HS-27A (cell line): ENCODE measurements at regions not wholly inside any gene's neighbourhood (a gene's known extent, or its start where the extent isn't known, plus 50 kb on each side); places are given as distances from the start of the nearest gene placed in this dataset.

Source experiments
- DNase-seq: peaks from one replicate; pipeline ENCODE4 v3.0.0-alpha.2; 2012; ENCODE audit warnings: low read depth, missing footprints

- no peak for DNase-seq
Observed at GRCh38 chr20:4600308-4601014, 85.8 kb upstream of the PRNP start.

GRCh38 chr20:4597215-4597614 lies 89.0 kb upstream of the PRNP start:
- DNase-seq, result no peak

- DNase-seq, result no peak
Observed at GRCh38 chr20:4593149-4593525, 93.1 kb upstream of the PRNP start.

- no peak for DNase-seq
Observed at GRCh38 chr20:4592316-4593148, 93.7 kb upstream of the PRNP start.

GRCh38 chr20:4591975-4592315 lies 94.3 kb upstream of the PRNP start:
- no peak for DNase-seq

GRCh38 chr20:4585758-4586157 lies 100.5 kb upstream of the PRNP start:
- no peak for DNase-seq

DNA sequence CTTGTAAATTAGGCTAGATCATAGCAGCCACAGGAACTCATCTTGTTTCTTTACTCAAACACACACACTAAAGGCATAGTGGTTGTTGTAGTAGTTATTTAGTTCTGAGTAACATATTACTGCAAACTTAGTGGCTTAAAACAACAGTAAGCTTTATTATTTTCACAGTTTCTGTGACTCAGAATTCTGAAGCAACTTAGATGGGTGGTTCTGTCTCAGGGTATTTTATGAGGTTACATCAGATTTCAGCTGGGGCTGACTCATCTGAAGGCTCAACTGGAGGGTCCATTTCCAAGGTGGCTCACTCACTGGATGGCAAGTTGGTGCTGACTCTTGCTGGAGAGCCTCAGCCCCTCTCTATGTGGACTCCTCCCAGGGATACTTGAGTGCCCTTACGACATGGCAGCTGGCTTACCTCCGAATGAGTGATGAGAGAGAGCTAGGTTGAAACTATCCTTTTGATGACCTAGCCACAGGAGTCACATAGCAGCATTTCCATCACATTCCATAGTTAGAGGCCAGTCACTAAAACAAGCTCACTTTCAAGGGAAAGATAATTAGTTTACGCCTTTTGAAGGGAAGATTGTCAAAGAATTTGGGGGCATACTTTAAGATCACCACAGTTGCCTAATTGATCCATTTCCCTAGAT lies 101.0 kb upstream of the PRNP start:
- DNase-seq, result no peak

DNA sequence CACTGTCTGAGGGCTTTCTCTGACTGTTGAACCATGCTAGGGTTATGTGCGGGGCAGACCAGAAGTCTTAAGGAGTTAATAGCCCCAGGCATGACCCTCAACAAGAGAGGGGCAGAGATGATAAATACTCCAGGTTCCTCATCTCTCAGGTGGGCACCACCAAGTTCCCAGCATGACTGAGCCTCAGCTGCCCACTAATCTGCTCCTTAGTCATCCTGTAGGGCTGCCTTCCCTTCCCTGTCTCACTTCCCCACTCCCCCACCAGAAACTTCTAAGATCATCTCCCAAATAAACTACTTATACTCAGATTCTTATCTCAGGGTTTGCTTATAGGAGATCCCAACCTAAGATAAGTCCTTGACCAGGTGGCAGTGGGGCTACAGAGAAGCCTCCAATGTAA lies 101.7 kb upstream of the PRNP start:
- DNase-seq, result no peak

DNA sequence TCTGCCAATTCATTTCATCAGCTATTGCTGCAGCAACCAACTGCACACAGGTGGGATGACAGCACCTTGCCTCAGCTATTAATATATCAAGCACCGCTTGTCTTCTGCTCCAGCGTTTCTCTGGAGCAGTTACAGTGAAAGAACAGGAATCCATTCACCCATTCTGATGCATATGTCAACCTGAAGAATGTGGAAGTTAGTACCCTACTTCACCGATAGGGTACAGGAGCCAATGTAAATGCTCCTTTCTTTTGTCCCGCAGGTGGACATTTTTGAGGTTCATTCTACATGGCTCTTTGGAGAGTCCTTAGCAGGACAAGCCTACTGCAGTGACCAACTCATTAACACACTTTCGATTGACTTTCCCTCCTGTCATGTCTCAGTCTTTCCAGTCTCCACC lies 104.4 kb upstream of the PRNP start:
- DNase-seq, result no peak

DNA sequence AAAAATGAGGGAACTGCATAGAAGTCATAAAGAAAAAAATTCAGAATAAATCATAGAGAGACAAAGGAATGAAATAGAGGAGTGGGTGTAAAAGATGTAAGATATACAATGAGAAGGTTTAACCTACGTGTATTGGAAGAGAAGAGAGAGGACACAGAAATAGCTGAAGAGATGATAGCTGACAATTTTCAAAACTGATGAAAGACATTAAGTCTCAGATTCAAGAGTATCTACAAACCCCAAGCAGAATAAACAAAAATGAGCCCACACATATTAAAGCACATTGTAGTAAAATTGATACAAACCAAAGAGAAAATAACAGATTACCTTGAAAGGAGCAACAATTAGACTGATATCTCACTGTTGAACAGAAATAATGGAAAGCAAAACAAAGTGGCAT lies 107.9 kb upstream of the PRNP start:
- no peak for DNase-seq

- DNase-seq, result no peak
Observed at GRCh38 chr20:4574356-4574690, 111.9 kb upstream of the PRNP start.

- no peak for DNase-seq
Observed at GRCh38 chr20:4573564-4574355, 112.5 kb upstream of the PRNP start.

GRCh38 chr20:4571759-4572531 lies 114.3 kb upstream of the PRNP start:
- no peak for DNase-seq

GRCh38 chr20:4569865-4570264 lies 116.4 kb upstream of the PRNP start:
- DNase-seq, result no peak

- no peak for DNase-seq
Observed at GRCh38 chr20:4569092-4569491, 117.2 kb upstream of the PRNP start.

DNA sequence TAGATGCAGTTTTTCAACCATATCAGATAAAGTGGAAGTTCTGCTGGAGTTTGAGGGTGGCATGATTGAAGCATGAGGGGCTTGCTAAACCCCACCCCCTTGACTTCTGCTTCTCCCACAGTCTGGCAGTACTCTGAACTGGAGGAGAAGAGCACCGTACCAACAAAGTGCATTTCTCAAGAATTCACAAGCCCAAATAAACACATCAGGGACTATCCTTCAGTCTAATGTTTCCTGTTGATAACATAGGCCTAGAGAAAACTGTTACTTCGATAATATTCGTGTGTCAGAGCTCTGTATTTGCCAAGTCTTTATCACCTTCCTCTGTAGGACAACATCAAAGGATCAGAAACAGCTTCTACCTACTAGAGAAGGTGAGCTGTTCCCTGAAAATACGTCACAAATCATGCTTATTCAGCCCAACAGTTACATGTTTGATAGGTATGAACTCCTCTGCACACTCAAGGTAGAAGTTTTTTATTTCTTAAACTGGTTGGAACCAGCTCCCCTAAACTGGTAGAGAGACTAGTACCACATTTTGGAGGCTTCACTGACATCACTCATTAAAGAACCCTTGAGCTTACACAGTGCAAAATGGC lies 117.8 kb upstream of the PRNP start:
- DNase-seq, result no peak

DNA sequence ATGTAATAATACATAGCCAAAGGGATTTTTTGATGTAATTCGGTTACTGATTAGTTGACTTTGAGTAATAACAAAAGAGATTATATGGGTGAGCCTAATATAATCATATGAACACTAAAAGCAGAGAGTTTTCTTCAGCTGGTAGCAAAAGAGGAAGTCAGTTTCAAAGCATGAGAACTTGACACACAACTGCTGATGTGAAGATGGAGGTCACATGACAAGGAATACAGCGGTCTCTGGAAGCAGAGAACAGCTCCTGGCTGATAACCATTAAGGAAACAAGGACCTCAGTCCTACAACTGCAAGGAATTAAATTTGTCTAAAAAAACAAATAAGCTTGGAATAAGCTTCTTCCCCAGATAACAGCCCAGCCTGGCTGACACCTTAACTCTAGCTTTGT lies 119.1 kb upstream of the PRNP start:
- DNase-seq, result no peak

DNA sequence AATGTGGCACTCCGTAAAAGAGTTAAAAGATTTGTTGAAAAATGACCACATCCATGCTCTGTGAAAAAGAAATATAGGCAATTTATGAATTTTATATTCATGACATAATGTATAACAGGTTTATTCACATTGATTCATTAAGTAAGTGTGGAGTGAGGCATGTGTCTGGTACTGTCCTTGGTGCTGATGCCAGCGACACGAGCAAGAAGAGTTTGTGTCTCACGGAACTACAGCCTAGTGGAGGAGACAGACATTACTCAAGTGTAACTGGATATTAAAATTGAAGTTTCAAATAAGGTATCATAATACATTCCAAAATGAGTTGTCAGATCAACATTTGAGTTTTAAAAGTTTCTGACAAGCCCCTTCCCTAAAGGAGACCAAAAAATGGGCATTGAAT lies 122.7 kb upstream of the PRNP start:
- DNase-seq, result no peak

DNA sequence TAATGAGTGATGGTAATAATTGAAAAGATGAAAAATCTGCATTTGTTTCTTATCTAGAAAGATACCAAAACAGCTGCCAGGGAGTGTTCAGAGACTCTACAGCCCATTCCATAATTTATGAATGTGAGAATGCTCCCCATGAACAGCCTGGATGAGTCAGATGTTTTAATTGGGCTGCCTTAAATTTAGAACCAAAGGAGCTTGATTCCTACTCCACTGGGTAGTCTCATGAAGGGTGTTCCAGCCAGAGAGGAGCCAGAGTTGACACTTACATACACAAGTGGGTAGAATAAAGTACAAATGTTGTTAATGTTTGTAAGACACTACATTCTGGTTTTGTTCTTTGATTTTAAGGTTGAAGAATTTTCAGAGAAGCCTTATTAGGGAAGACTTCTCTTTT lies 123.2 kb upstream of the PRNP start:
- DNase-seq, result no peak

DNA sequence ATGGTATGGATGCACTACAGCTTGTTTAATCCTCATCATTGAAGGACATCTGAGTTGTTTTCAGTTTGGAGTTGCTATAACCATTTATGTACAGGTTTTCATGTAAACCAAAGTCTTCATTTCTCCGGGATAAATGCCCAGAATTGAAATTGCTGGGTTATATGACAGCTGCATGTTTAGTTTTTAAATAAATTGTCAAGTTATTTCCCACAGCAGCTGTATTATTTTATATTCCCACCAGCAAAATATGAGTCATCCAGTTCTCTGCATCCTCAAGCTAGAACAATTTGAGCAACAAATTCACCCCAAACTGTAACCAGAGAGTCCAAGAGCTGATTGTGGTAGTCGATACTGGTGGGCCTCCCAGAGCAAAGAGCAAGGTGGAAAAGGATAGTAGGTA lies 125.6 kb upstream of the PRNP start:
- no peak for DNase-seq

GRCh38 chr20:4559906-4560305 lies 126.3 kb upstream of the PRNP start:
- no peak for DNase-seq
